ENCODE measurements at regions not wholly inside any gene's neighbourhood (a gene's known extent, or its start where the extent isn't known, plus 50 kb on each side); places are given as distances from the start of the nearest gene placed in this dataset.
"Not testable (repeated sequence)": the region's sequence is repeated elsewhere in the genome, so short reads cannot be mapped to it uniquely, and the experiment has no call there.

GRCh38 chr2:145760781-145761649 is 1241.1 kb upstream of the ZEB2 start:
- peak; percentile 81 for DNase-seq (ENCODE audit: extremely low read depth, low read depth)

GRCh38 chr2:145759228-145759915 is 1239.5 kb upstream of the ZEB2 start:
- no peak for DNase-seq (ENCODE audit: extremely low read depth, low read depth)

GRCh38 chr2:145757503-145758246 is 1237.8 kb upstream of the ZEB2 start:
- DNase-seq (ENCODE audit: extremely low read depth, low read depth) = no peak

- DNase-seq (ENCODE audit: extremely low read depth, low read depth) = no peak
These were observed 1235.3 kb upstream of the ZEB2 start for GRCh38 chr2:145755019-145755837.

GRCh38 chr2:145753966-145754365 is 1234.0 kb upstream of the ZEB2 start:
- DNase-seq (ENCODE audit: extremely low read depth, low read depth) = no peak

GRCh38 chr2:145753041-145753608 is 1233.2 kb upstream of the ZEB2 start:
- DNase-seq (ENCODE audit: extremely low read depth, low read depth) = no peak

- peak; percentile 82 for DNase-seq (ENCODE audit: extremely low read depth, low read depth)
These were observed 1232.3 kb upstream of the ZEB2 start for GRCh38 chr2:145752091-145752806.

- peak; percentile 75 for DNase-seq (ENCODE audit: extremely low read depth, low read depth)
These were observed 1231.7 kb upstream of the ZEB2 start for GRCh38 chr2:145751629-145752028.

- peak; percentile 45 for DNase-seq (ENCODE audit: extremely low read depth, low read depth)
These were observed 1231.2 kb upstream of the ZEB2 start for GRCh38 chr2:145751155-145751554.

GRCh38 chr2:145750612-145751011 is 1230.7 kb upstream of the ZEB2 start:
- DNase-seq (ENCODE audit: extremely low read depth, low read depth) = no peak

GRCh38 chr2:145750144-145750543 is 1230.2 kb upstream of the ZEB2 start:
- no peak for DNase-seq (ENCODE audit: extremely low read depth, low read depth)

- no peak for DNase-seq (ENCODE audit: extremely low read depth, low read depth)
These were observed 1229.6 kb upstream of the ZEB2 start for GRCh38 chr2:145749556-145749955.

GRCh38 chr2:145748927-145749326 is 1229.0 kb upstream of the ZEB2 start:
- DNase-seq (ENCODE audit: extremely low read depth, low read depth) = no peak

GRCh38 chr2:145747715-145748114 is 1227.8 kb upstream of the ZEB2 start:
- no peak for DNase-seq (ENCODE audit: extremely low read depth, low read depth)

- DNase-seq (ENCODE audit: extremely low read depth, low read depth) = not testable (repeated sequence)
These were observed 1225.4 kb upstream of the ZEB2 start for GRCh38 chr2:145745387-145745721.

- no peak for DNase-seq (ENCODE audit: extremely low read depth, low read depth)
These were observed 1224.8 kb upstream of the ZEB2 start for GRCh38 chr2:145744541-145745386.

GRCh38 chr2:145743011-145743410 is 1223.1 kb upstream of the ZEB2 start:
- no peak for DNase-seq (ENCODE audit: extremely low read depth, low read depth)

- DNase-seq (ENCODE audit: extremely low read depth, low read depth) = no peak
These were observed 1221.7 kb upstream of the ZEB2 start for GRCh38 chr2:145741636-145742035.

- no peak for DNase-seq (ENCODE audit: extremely low read depth, low read depth)
These were observed 1221.3 kb upstream of the ZEB2 start for GRCh38 chr2:145741181-145741580.

Data from NCI-H460 (cell line).